ENCODE measurements at regions not wholly inside any gene's neighbourhood (a gene's known extent, or its start where the extent isn't known, plus 50 kb on each side); places are given as distances from the start of the nearest gene placed in this dataset.

- Histone ChIP-seq H3K9me2 (replicated peaks; ENCODE audit: insufficient read depth) (no peaks in the 10 kb centered on the region), H3K9me3 (ENCODE audit: low read depth) (no peaks in the 10 kb centered on the region), H3K27ac (no peak overlapping the region), H4K20me1 (ENCODE audit: insufficient read depth, poor library complexity, severe bottlenecking) (no peaks in the 10 kb centered on the region), H3K36me3 (replicated peaks; ENCODE audit: insufficient read depth, low read depth) (no peaks in the 10 kb centered on the region), H3K27me3 (no peaks in the 10 kb centered on the region), H3K4me1 (ENCODE audit: insufficient read depth) (no peaks in the 10 kb centered on the region), H3K4me3 (no peak overlapping the region), H3K79me2 (no peaks in the 10 kb centered on the region), H3K4me2 (no peak overlapping the region), H2AFZ (no peak overlapping the region)
- WGBS (ENCODE audit: low lambda C conversion rate, missing lambda C conversion rate), result 84% methylated on average over 7 of the region's 7 CpGs
- TF ChIP-seq CTCF (IDR thresholded peaks at IDR 0.05; ENCODE audit: poor library complexity), result no peak
- no peak for TF ChIP-seq EZH2 (IDR thresholded peaks at IDR 0.05; ENCODE audit: borderline replicate concordance)
- DNase-seq (ENCODE audit: low spot score), result no peak
Observed at GRCh38 chr11:10911907-10912306, 54.1 kb upstream of the ZBED5 start.

GRCh38 chr11:10909141-10909883 lies 51.5 kb upstream of the ZBED5 start:
- no peak overlapping the region for H3K4me3 ChIP-seq
- H3K4me2 ChIP-seq, result no peak overlapping the region
- H4K20me1 ChIP-seq (ENCODE audit: insufficient read depth, poor library complexity, severe bottlenecking), result no peaks in the 10 kb centered on the region
- H3K79me2 ChIP-seq, result no peaks in the 10 kb centered on the region
- H3K4me1 ChIP-seq (ENCODE audit: insufficient read depth), result no peaks in the 10 kb centered on the region
- no peaks in the 10 kb centered on the region for H3K36me3 ChIP-seq (replicated peaks; ENCODE audit: insufficient read depth, low read depth)
- H3K27ac ChIP-seq, result no peak overlapping the region
- H3K27me3 ChIP-seq, result no peaks in the 10 kb centered on the region
- no peak overlapping the region for H2AFZ ChIP-seq
- no peak for DNase-seq (ENCODE audit: low spot score)
- TF ChIP-seq EZH2 (IDR thresholded peaks at IDR 0.05; ENCODE audit: borderline replicate concordance), result no peak
- no peak for TF ChIP-seq EZH2phosphoT487 (IDR thresholded peaks at IDR 0.05; ENCODE audit: low read depth, severe bottlenecking, unreplicated experiment)
- no peak for TF ChIP-seq CTCF (IDR thresholded peaks at IDR 0.05; ENCODE audit: poor library complexity)
- no peaks in the 10 kb centered on the region for H3K9me2 ChIP-seq (replicated peaks; ENCODE audit: insufficient read depth)
- WGBS (ENCODE audit: low lambda C conversion rate, missing lambda C conversion rate), result 91% methylated on average over 8 of the region's 8 CpGs
- H3K9me3 ChIP-seq (ENCODE audit: low read depth), result no peaks in the 10 kb centered on the region

GRCh38 chr11:10908215-10908951 lies 50.5 kb upstream of the ZBED5 start:
- no peaks in the 10 kb centered on the region for H3K9me2 ChIP-seq (replicated peaks; ENCODE audit: insufficient read depth)
- 77% methylated on average over 8 of the region's 8 CpGs for WGBS (ENCODE audit: low lambda C conversion rate, missing lambda C conversion rate)
- no peaks in the 10 kb centered on the region for H3K4me1 ChIP-seq (ENCODE audit: insufficient read depth)
- H4K20me1 ChIP-seq (ENCODE audit: insufficient read depth, poor library complexity, severe bottlenecking), result no peaks in the 10 kb centered on the region
- no peak overlapping the region for H3K4me3 ChIP-seq
- H2AFZ ChIP-seq, result no peak overlapping the region
- no peak overlapping the region for H3K4me2 ChIP-seq
- no peaks in the 10 kb centered on the region for H3K9me3 ChIP-seq (ENCODE audit: low read depth)
- no peaks in the 10 kb centered on the region for H3K36me3 ChIP-seq (replicated peaks; ENCODE audit: insufficient read depth, low read depth)
- no peak overlapping the region for H3K27ac ChIP-seq
- peak; percentile 40 for DNase-seq (ENCODE audit: low spot score)
- no peaks in the 10 kb centered on the region for H3K79me2 ChIP-seq
- no peaks in the 10 kb centered on the region for H3K27me3 ChIP-seq
- TF ChIP-seq CTCF (IDR thresholded peaks at IDR 0.05; ENCODE audit: poor library complexity), result no peak
- TF ChIP-seq EZH2 (IDR thresholded peaks at IDR 0.05; ENCODE audit: borderline replicate concordance), result no peak
- no peak for TF ChIP-seq EZH2phosphoT487 (IDR thresholded peaks at IDR 0.05; ENCODE audit: low read depth, severe bottlenecking, unreplicated experiment)

Measured in hepatocyte (in vitro differentiated cells).